Stomach (tissue), 8 donors: ENCODE measurements at regions not wholly inside any gene's neighbourhood (a gene's known extent, or its start where the extent isn't known, plus 50 kb on each side); places are given as distances from the start of the nearest gene placed in this dataset.

Experiments used
- DNase-seq, 2 donors: peaks; one replicate each; pipeline versions ENCODE4 v3.0.0 to v3.0.0-alpha.2; 2013 to 2019
- H3K27ac ChIP-seq, 5 donors: fragments of 200-600 bp in 4 of 5; sonication (generic) in 4 of 5; one replicate each; pipeline ENCODE4 v1.5.1; 2013 to 2019; ENCODE audit warnings: mild to moderate bottlenecking in 1 of 5, moderate library complexity in 1 of 5
- H3K27me3 ChIP-seq, 3 donors: fragments of 200-600 bp; sonication (generic); one replicate each; pipeline ENCODE4 v1.5.1; 2017 to 2019; ENCODE audit warnings: mixed run types in 1 of 3
- H3K36me3 ChIP-seq, 4 donors: fragments of 200-600 bp; sonication (generic); 1 replicate in 3 of 4; 2 replicates in 1 of 4; pipeline ENCODE4 v1.5.1; 2016 to 2019
- H3K4me1 ChIP-seq, 4 donors: fragments of 200-600 bp; sonication (generic); one replicate each; pipeline ENCODE4 v1.5.1; 2016 to 2019
- H3K4me3 ChIP-seq, 4 donors: fragments of 200-600 bp; sonication (generic) in 3 of 4; one replicate each; pipeline ENCODE4 v1.5.1; 2016 to 2019; ENCODE audit warnings: mild to moderate bottlenecking in 1 of 4
- H3K9me3 ChIP-seq, 4 donors: fragments of 200-600 bp; sonication (generic); one replicate each; pipeline ENCODE4 v1.5.1; 2016 to 2019
- EP300 ChIP-seq: sonication (generic); formaldehyde crosslinking; IDR thresholded peaks from one replicate; pipeline ENCODE4 v1.6.1; 2017; ENCODE audit warnings: antibody characterized with exemption
- POLR2A ChIP-seq, 4 donors: fragments of 450-650 bp; IDR thresholded peaks; one replicate each; pipeline ENCODE4 v1.6.1; 2016; ENCODE audit warnings: antibody characterized with exemption in 4 of 4, control low read depth in 2 of 4, mild to moderate bottlenecking in 1 of 4, moderate library complexity in 1 of 4
- POLR2AphosphoS5 ChIP-seq, 3 donors: sonication (generic); formaldehyde crosslinking; IDR thresholded peaks; one replicate each; pipeline ENCODE4 v1.6.1; 2016; ENCODE audit warnings: antibody characterized with exemption in 3 of 3
- WGBS, 5 donors: extraction: QIAGEN DNeasy Blood & Tissue Kit in 3 of 5; methylation state at CpG; one replicate each; pipeline versions ENCODE4 v1.1.5 to v1.1.7; 2013 to 2018; 5-methylcytosine and 5-hydroxymethylcytosine counted together
- intact Hi-C: fragments of 100-400 bp; cut with DNase I; formaldehyde crosslinking; loops from one replicate; pipeline ENCODE4 v1.15.1; 2023; ENCODE audit warnings: low total_unique reads
- TF ChIP-seq, protein P1 (sequence below), 7 experiments: fragments of 450-650 bp in 4 of 7; fragments of 200-600 bp in 3 of 7; sonication (generic) in 3 of 7; IDR thresholded peaks; one replicate each; pipeline ENCODE4 v1.5.1; 2016 to 2019; ENCODE audit warnings: antibody characterized with exemption in 7 of 7, control low read depth in 2 of 7, mild to moderate bottlenecking in 1 of 7
- donor health status: healthy with polysubstance abuse.
- donor health status: Bipolar disorder and iron deficiency.
- donor health status: healthy.

DNA sequence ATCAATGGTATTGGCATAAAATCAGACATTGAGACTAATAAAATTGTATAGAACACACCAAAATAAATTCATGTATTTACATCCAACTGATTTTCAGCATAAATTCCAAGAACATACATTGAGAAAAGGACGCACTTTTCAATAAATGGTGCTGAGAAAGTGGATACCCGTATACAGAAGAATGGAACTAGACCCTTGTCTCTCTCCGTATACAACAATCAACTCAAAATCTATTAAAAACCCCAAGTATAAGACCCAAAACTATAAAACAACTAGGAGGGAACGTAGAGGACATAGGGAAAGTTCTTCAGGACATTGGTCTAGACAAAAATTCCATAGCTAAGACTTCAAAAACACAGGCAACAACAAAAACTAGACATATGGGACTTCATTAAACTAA, 97.4 kb downstream of the GGTLC2 start:
- Histone ChIP-seq H3K27me3 (peaks cover 0 to 44% (median 0%) of the 10 kb centered on the region in 3 donors), H3K27ac (no peak overlapping the region), H3K4me3 (no peak overlapping the region), H3K36me3 (no peaks in the 10 kb centered on the region), H3K4me1 (no peaks in the 10 kb centered on the region), H3K9me3 (no peaks in the 10 kb centered on the region)
- TF ChIP-seq EP300 = no peak
- TF ChIP-seq, protein P1, sequence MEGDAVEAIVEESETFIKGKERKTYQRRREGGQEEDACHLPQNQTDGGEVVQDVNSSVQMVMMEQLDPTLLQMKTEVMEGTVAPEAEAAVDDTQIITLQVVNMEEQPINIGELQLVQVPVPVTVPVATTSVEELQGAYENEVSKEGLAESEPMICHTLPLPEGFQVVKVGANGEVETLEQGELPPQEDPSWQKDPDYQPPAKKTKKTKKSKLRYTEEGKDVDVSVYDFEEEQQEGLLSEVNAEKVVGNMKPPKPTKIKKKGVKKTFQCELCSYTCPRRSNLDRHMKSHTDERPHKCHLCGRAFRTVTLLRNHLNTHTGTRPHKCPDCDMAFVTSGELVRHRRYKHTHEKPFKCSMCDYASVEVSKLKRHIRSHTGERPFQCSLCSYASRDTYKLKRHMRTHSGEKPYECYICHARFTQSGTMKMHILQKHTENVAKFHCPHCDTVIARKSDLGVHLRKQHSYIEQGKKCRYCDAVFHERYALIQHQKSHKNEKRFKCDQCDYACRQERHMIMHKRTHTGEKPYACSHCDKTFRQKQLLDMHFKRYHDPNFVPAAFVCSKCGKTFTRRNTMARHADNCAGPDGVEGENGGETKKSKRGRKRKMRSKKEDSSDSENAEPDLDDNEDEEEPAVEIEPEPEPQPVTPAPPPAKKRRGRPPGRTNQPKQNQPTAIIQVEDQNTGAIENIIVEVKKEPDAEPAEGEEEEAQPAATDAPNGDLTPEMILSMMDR (IDR thresholded peaks at IDR 0.05) = no peak
- no peak for TF ChIP-seq POLR2A (IDR thresholded peaks at IDR 0.05)
- TF ChIP-seq POLR2AphosphoS5 (IDR thresholded peaks at IDR 0.05) = no peak
- intact Hi-C loops = no loop called here
- DNase-seq = no peak
- 78 to 82% (median 81%) methylated on average over 4 of the region's 4 CpGs for WGBS, 5 donors

DNA sequence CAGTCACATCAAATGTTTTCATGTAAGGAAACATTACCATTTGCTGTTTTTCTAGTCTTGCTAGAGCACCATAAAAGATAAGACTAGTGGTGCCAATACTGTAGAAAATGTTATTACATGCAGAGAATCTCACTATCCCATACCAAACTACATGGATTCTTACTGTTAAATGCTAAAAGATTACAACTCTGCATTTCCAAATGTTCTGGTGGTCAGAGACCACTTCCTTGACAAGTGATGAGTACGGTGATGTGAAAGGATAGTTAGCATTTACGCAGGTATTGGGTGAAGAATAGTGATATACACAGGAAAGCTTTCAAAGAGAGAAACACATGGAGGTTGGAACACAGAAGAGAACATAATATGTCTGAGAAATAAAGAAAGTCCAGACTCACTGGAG, 98.2 kb downstream of the GGTLC2 start:
- H3K4me3 ChIP-seq = no peak overlapping the region
- H3K27ac ChIP-seq = no peak overlapping the region
- peaks cover 0 to 44% (median 0%) of the 10 kb centered on the region in 3 donors for H3K27me3 ChIP-seq
- WGBS, 5 donors = 80 to 91% (median 88%) methylated on average over 2 of the region's 2 CpGs
- no peaks in the 10 kb centered on the region for H3K9me3 ChIP-seq
- no peaks in the 10 kb centered on the region for H3K36me3 ChIP-seq
- intact Hi-C loops = no loop called here
- no peaks in the 10 kb centered on the region for H3K4me1 ChIP-seq
- DNase-seq = no peak
- TF ChIP-seq POLR2AphosphoS5 (IDR thresholded peaks at IDR 0.05) (no peak), POLR2A (IDR thresholded peaks at IDR 0.05) (no peak), EP300 (no peak)
- TF ChIP-seq, protein P1 (IDR thresholded peaks at IDR 0.05) = no peak

- H3K4me1 ChIP-seq = no peaks in the 10 kb centered on the region
- H3K4me3 ChIP-seq = no peak overlapping the region
- no peak overlapping the region for H3K27ac ChIP-seq
- DNase-seq = no peak
- WGBS, 5 donors = 63 to 89% (median 75%) methylated on average over 3 of the region's 3 CpGs
- no peaks in the 10 kb centered on the region for H3K9me3 ChIP-seq
- peaks cover 0 to 44% (median 0%) of the 10 kb centered on the region in 3 donors for H3K27me3 ChIP-seq
- H3K36me3 ChIP-seq = no peaks in the 10 kb centered on the region
- intact Hi-C loops = no loop called here
- TF ChIP-seq, protein P1 (IDR thresholded peaks at IDR 0.05) = no peak
- no peak for TF ChIP-seq POLR2A (IDR thresholded peaks at IDR 0.05)
- TF ChIP-seq EP300 = no peak
- TF ChIP-seq POLR2AphosphoS5 (IDR thresholded peaks at IDR 0.05) = no peak
Observed at GRCh38 chr22:22743128-22743760, 98.8 kb downstream of the GGTLC2 start.

DNA sequence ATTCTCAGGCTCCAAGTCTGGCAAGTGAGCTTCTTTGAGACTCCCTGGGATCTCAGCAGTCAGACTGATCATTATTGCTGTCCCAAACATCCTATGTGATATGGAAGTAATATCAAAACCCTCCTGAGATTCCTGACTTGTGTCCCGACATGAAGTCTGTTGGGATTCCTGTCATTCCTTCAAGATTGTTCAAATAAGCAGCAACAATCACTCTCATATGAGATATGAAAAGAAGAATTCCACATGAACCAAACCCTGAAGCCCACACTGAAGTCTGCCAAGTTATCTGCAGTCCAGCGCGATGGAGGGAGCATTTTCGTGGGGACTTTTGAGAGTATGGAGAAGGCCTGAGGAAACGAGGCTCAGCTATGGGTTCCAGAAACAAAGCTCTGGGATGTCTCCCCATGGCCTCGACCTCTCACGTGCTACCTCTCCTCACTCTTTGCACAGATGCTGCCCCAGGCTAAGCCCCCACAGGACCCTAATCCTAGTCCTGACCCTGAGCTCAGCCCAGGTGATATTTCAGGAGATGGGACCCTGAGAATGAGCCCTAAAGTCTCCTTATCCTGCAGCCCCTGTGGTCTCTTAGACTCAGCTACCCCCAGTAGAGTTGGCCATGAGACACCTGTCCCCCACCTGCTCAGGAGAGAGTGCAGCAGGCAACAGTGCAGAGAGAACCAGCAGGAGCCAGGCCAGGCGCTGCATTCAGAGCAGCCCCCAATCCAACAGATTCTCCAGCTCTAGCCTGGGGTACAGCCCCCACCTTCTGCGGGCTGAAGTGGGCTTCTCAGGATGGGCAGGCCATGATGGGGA, 100.2 kb downstream of the GGTLC2 start:
- Histone ChIP-seq H3K36me3 (no peaks in the 10 kb centered on the region), H3K27me3 (peaks cover 0 to 35% (median 0%) of the 10 kb centered on the region in 3 donors), H3K4me1 (no peaks in the 10 kb centered on the region), H3K27ac (no peak overlapping the region), H3K4me3 (no peak overlapping the region), H3K9me3 (no peaks in the 10 kb centered on the region)
- WGBS, 5 donors = 68 to 82% (median 74%) methylated on average over 9 of the region's 9 CpGs
- intact Hi-C loops = no loop called here
- no peak for TF ChIP-seq EP300
- TF ChIP-seq, protein P1 (IDR thresholded peaks at IDR 0.05) = no peak
- TF ChIP-seq POLR2A (IDR thresholded peaks at IDR 0.05) = no peak
- TF ChIP-seq POLR2AphosphoS5 (IDR thresholded peaks at IDR 0.05) = no peak
- DNase-seq = no peak
